Cerebellar cortex (tissue), 1 donor: ENCODE measurements at regions not wholly inside any gene's neighbourhood (a gene's known extent, or its start where the extent isn't known, plus 50 kb on each side); places are given as distances from the start of the nearest gene placed in this dataset.

Experiments used
- DNase-seq: peaks from one replicate; pipeline ENCODE4 v3.0.0-alpha.2; 2015; ENCODE audit warnings: low spot score

GRCh38 chr3:11917051-11917450 lies 70.4 kb upstream of the TAMM41 start:
- DNase-seq = no peak

- DNase-seq = no peak
These were observed 72.7 kb upstream of the TAMM41 start for GRCh38 chr3:11919390-11919789.

DNA sequence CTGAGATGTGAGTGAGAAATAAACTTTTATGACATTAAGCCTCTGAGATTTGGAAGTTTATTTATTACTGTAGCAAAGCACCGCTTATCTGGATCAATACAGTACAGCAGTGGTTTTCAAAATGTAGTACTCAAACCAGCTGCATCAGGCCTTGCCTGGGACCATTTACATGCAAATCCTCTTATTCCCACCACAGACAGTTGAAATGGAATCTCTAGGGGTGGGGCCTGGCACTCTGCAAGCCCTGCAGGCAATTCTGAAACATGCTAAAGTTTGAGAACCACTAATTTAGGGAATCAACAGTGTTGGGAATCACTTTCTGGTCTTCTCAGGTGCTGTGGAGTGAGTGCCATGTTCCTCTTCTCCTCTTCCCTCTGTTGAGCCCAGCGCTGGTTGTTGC lies 77.8 kb upstream of the TAMM41 start:
- no peak for DNase-seq

GRCh38 chr3:11928381-11928780 lies 75.8 kb upstream of the SYN2 start:
- no peak for DNase-seq

- DNase-seq = no peak
These were observed 74.7 kb upstream of the SYN2 start for GRCh38 chr3:11929531-11929930.

- DNase-seq = no peak
These were observed 74.1 kb upstream of the SYN2 start for GRCh38 chr3:11930084-11930483.

DNA sequence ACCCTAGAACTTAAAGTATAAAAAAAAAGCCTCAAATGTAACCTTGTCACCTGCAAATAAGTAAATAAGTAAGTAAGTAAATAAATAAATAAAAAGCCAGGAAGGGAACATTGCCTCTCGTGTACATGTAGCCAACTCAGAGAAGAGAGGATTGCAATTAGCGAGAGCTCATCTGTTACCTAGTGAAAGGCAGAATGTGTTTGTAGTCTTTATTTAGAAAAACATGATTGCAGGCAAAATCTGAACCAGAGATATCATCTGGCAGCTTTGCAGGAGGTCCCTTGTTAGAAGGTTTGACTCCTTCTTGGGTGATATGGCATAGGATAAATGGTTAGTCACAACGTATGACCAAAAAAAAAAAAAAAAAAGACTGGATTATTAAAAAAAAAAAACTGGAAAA lies 71.6 kb upstream of the SYN2 start:
- peak; percentile 85 for DNase-seq

DNA sequence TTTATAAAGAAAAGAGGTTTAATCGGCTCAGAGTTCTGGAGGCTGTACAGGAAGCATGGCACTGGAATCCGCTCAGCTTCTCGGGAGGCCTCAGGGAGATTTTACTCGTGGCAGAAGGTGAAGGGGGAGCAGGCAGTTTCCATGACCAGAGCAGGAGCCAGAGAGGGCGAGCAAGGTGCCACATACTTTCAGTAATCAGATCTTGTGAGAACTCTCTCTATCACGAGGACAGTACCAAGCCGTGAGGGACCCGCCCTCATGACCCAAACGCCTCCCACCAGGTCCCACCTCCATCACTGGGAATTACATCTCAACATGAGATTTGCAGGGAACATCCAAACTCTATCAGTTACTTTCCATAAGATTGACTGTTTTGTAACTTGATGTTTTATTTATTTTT lies 70.7 kb upstream of the SYN2 start:
- no peak for DNase-seq

DNA sequence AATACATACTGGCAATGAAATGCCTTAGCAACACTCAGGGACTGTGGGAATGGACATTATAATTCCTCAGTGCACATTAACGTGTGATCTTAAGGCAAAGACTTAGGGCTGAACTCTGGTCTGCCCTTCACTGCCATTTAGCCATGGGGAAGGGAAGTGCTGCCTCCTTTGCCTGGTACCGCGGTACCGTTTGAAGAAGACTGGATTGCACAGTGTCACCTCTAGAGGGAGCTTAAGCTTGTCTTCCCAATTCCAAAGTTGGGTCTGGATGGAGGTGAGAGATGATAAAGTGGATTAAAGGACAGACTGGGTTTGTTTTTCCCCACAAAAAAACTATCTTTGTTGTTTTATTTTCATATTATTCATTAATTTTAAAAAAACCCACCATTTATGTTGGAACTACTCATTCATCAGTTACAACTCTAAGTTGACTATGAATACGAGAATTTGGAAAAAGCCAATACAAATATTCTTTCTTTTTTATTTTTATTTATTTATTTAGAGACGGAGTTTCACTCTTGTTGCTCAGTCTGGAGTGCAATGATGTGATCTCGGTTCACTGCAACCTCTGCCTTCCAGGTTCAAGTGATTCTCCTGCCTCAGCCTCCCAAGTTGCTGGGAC lies 60.0 kb upstream of the SYN2 start:
- DNase-seq = peak; percentile 85

DNA sequence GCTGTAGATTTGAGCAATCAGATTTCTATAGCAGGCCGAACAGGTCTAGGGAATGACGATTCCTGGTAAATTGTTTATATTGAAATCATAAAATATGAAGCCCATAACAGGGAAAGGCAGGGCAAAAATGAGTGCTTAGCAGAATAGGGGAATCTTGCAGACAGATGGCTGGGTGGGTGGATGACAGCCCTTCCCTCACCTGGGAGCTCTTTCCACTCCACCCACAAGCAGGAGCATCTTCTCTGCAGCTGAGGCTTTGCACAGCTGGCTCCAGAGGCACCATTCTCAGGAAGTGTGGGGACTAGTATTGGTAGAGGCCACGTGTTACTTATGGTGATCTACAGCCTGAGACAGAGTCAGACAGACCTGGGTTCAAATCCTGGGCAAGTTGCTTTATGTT lies 55.9 kb upstream of the SYN2 start:
- DNase-seq = no peak

DNA sequence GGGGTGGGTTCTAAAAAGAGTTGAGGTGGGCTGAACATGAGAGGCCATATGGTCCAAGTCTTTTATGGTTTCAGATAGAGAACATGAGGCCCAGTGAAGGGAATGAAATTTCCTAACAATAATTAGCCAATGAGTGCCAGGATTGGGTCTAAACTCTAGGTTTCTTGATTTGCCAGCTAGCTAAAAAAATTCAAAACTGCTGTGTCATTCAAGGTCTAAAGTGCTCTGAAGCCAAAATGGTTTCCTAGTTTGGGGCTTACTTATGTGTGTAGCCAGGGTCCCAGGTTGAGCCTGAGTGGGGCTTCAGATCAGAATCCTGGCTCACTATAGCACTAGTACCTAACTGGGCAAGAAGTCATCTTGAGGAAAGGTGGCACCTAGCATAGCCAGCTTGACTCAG lies 55.3 kb upstream of the SYN2 start:
- no peak for DNase-seq

DNA sequence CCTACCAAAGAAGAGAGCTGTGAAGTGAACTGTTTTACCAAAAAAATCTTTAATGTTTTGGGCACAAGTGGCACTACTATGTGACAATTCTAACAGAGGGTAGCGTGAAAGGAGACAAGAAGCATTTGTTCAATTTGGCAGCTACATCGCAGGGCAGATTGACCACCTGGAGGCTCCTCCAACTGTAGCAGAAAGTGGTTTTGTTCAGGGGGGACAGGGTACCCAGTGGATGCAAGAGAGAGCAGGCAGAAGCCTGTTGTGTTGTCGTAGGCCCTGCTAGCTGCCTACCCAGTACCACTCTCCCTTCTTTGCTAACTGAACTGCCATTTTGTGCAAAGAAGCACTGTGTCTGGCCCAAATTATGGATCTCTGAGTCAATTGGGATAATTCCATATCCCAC lies 54.8 kb upstream of the SYN2 start:
- peak; percentile 71 for DNase-seq

DNA sequence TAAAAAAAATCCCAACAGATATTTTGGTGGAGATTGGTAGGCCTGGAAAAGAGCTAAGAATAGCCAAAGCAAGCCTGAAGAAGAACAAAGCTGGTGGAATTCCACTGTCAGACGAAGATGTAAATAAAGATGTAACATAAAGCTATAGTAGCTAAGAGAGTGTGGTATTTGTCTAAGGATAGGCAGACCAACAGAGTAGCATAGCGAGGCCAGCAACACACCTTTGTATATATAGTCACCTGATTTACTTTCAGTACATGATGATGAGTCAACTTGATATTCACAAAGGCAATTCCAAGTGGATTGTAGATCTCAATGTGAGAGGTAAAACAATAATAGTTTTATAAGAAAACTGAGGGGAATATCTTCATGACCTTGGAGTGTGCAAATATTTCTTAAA lies 53.6 kb upstream of the SYN2 start:
- DNase-seq = no peak

GRCh38 chr3:11953350-11953749 lies 50.8 kb upstream of the SYN2 start:
- no peak for DNase-seq

- DNase-seq = peak; percentile 33
These were observed 50.4 kb upstream of the SYN2 start for GRCh38 chr3:11953778-11954177.

GRCh38 chr3:11954312-11954934 lies 49.8 kb upstream of the SYN2 start:
- no peak for DNase-seq
